Body of pancreas (tissue), 4 donors: ENCODE measurements at regions not wholly inside any gene's neighbourhood (a gene's known extent, or its start where the extent isn't known, plus 50 kb on each side); places are given as distances from the start of the nearest gene placed in this dataset.

Experiments used
- ATAC-seq: fragments of 150-250 bp; one replicate; pipeline ENCODE4 v1.9.1; 2016
- DNase-seq, 4 donors: peaks; one replicate each; pipeline ENCODE4 v3.0.0-alpha.2; 2019
- H3K27ac ChIP-seq, 4 donors: fragments of 200-600 bp; sonication (generic); 1 replicate in 3 of 4; 2 replicates in 1 of 4; pipeline versions ENCODE4 v1.5.1 to v1.6.1; 2016 to 2019; ENCODE audit warnings: mild to moderate bottlenecking in 1 of 4, mixed read lengths in 1 of 4, moderate library complexity in 1 of 4
- H3K27me3 ChIP-seq, 2 donors: fragments of 200-600 bp; sonication (generic); one replicate each; pipeline ENCODE4 v1.6.0; 2016; ENCODE audit warnings: mild to moderate bottlenecking in 1 of 2
- H3K36me3 ChIP-seq, 2 donors: fragments of 200-600 bp; sonication (generic); replicated peaks in 1 of 2; 2 replicates each; pipeline ENCODE4 v1.5.1; 2016; ENCODE audit warnings: low read depth in 2 of 2; ENCODE audit not compliant: insufficient read depth in 1 of 2
- H3K4me1 ChIP-seq: fragments of 200-600 bp; sonication (generic); one replicate; pipeline ENCODE4 v1.6.0; 2016
- H3K4me3 ChIP-seq, 2 donors: fragments of 200-600 bp; sonication (generic); 1 replicate in 1 of 2; 2 replicates in 1 of 2; pipeline ENCODE4 v1.5.1; 2016 to 2019
- H3K9me3 ChIP-seq, 3 donors: fragments of 200-600 bp; sonication (generic); 1 replicate in 2 of 3; 2 replicates in 1 of 3; pipeline ENCODE4 v1.5.1; 2016
- CTCF ChIP-seq, 7 experiments: fragments of 450-650 bp in 4 of 7; fragments of 200-600 bp in 3 of 7; sonication (generic) in 3 of 7; IDR thresholded peaks; one replicate each; pipeline ENCODE4 v1.5.1; 2016 to 2019; ENCODE audit warnings: antibody characterized with exemption in 7 of 7
- POLR2A ChIP-seq, 3 donors: fragments of 450-650 bp; IDR thresholded peaks; one replicate each; pipeline ENCODE4 v1.6.1; 2016; ENCODE audit warnings: antibody characterized with exemption in 3 of 3, mild to moderate bottlenecking in 2 of 3
- WGBS, 2 donors: methylation state at CpG; one replicate each; pipeline ENCODE4 v1.1.5; 2017; 5-methylcytosine and 5-hydroxymethylcytosine counted together
- intact Hi-C: fragments of 100-400 bp; cut with DNase I; formaldehyde crosslinking; loops from one replicate; pipeline ENCODE4 v1.15.1; 2023

- Histone ChIP-seq H3K27me3 (no peaks in the 10 kb centered on the region), H3K4me1 (peaks cover 11% of the 10 kb centered on the region), H3K36me3 (no peaks in the 10 kb centered on the region), H3K27ac (no peak overlapping the region), H3K9me3 (no peaks in the 10 kb centered on the region), H3K4me3 (no peak overlapping the region)
- WGBS, 2 donors: 80 to 84% methylated on average over 12 of the region's 12 CpGs
- intact Hi-C loops: no loop called here
- TF ChIP-seq POLR2A (IDR thresholded peaks at IDR 0.05): no peak
- TF ChIP-seq CTCF (IDR thresholded peaks at IDR 0.05): no peak
- no peak for ATAC-seq
- DNase-seq: no peak
These were observed 160.4 kb downstream of the UACA start for GRCh38 chr15:70602834-70603560.

- no peak overlapping the region for H3K4me3 ChIP-seq
- 71 to 77% methylated on average over 4 of the region's 4 CpGs for WGBS, 2 donors
- H3K4me1 ChIP-seq: peaks cover 11% of the 10 kb centered on the region
- H3K36me3 ChIP-seq: no peaks in the 10 kb centered on the region
- H3K27me3 ChIP-seq: no peaks in the 10 kb centered on the region
- ATAC-seq (no peak), DNase-seq (no peak)
- intact Hi-C loops: no loop called here
- no peak for TF ChIP-seq CTCF (IDR thresholded peaks at IDR 0.05)
- TF ChIP-seq POLR2A (IDR thresholded peaks at IDR 0.05): no peak
- no peaks in the 10 kb centered on the region for H3K9me3 ChIP-seq
- no peak overlapping the region for H3K27ac ChIP-seq
These were observed 161.1 kb downstream of the UACA start for GRCh38 chr15:70602281-70602680.

GRCh38 chr15:70597945-70598344 is 165.4 kb downstream of the UACA start:
- H3K9me3 ChIP-seq: no peaks in the 10 kb centered on the region
- H3K4me3 ChIP-seq: no peak overlapping the region
- TF ChIP-seq CTCF (IDR thresholded peaks at IDR 0.05) (no peak), POLR2A (IDR thresholded peaks at IDR 0.05) (no peak)
- H3K27me3 ChIP-seq: no peaks in the 10 kb centered on the region
- no peak for DNase-seq
- no peaks in the 10 kb centered on the region for H3K4me1 ChIP-seq
- no peaks in the 10 kb centered on the region for H3K36me3 ChIP-seq
- ATAC-seq: no peak
- no peak overlapping the region for H3K27ac ChIP-seq
- WGBS, 2 donors: 90 to 99% methylated on average over 3 of the region's 3 CpGs
- intact Hi-C loops: no loop called here

- no peak for ATAC-seq
- Histone ChIP-seq H3K27me3 (no peaks in the 10 kb centered on the region), H3K4me1 (no peaks in the 10 kb centered on the region), H3K4me3 (no peak overlapping the region), H3K9me3 (peaks cover 0 to 5% (median 0%) of the 10 kb centered on the region in 3 donors), H3K27ac (no peak overlapping the region), H3K36me3 (no peaks in the 10 kb centered on the region)
- DNase-seq: no peak
- intact Hi-C loops: no loop called here
- TF ChIP-seq CTCF (IDR thresholded peaks at IDR 0.05): no peak
- TF ChIP-seq POLR2A (IDR thresholded peaks at IDR 0.05): no peak
- 64 to 70% methylated on average over 5 of the region's 5 CpGs for WGBS, 2 donors
These were observed 166.2 kb downstream of the UACA start for GRCh38 chr15:70597056-70597603.
